GM19468 (cell line): ENCODE measurements at regions not wholly inside any gene's neighbourhood (a gene's known extent, or its start where the extent isn't known, plus 50 kb on each side); places are given as distances from the start of the nearest gene placed in this dataset.
"Not testable (repeated sequence)": the region's sequence is repeated elsewhere in the genome, so short reads cannot be mapped to it uniquely, and the experiment has no call there.

Source experiments
- ATAC-seq: cut with Tn5 transposase; IDR thresholded peaks from one replicate; pipeline ENCODE4 v1.9.1; 2021; ENCODE audit warnings: mild to moderate bottlenecking, moderate library complexity, moderate number of reproducible peaks; ENCODE audit not compliant: unreplicated experiment; ENCODE audit errors: extremely low read depth

GRCh38 chr5:50501491-50502228 is 60.6 kb upstream of the EMB start:
- peak; percentile 95 for ATAC-seq

- not testable (repeated sequence) for ATAC-seq
These were observed 72.0 kb upstream of the EMB start for GRCh38 chr5:50513028-50513457.

GRCh38 chr5:50521060-50521459 is 80.0 kb upstream of the EMB start:
- ATAC-seq = not testable (repeated sequence)

- not testable (repeated sequence) for ATAC-seq
These were observed 86.5 kb upstream of the EMB start for GRCh38 chr5:50527514-50528060.

GRCh38 chr5:50535393-50535792 is 94.3 kb upstream of the EMB start:
- no peak for ATAC-seq

GRCh38 chr5:50537534-50537933 is 96.4 kb upstream of the EMB start:
- not testable (repeated sequence) for ATAC-seq

GRCh38 chr5:50547303-50547702 is 106.2 kb upstream of the EMB start:
- ATAC-seq = no peak

- ATAC-seq = no peak
These were observed 109.2 kb upstream of the EMB start for GRCh38 chr5:50550267-50550666.

- no peak for ATAC-seq
These were observed 109.9 kb upstream of the EMB start for GRCh38 chr5:50550993-50551392.

GRCh38 chr5:50553560-50553984 is 112.5 kb upstream of the EMB start:
- no peak for ATAC-seq

- not testable (repeated sequence) for ATAC-seq
These were observed 107.8 kb upstream of the PARP8 start for GRCh38 chr5:50558640-50559039.

GRCh38 chr5:50559955-50560354 is 106.5 kb upstream of the PARP8 start:
- no peak for ATAC-seq

- no peak for ATAC-seq
These were observed 103.7 kb upstream of the PARP8 start for GRCh38 chr5:50562694-50563093.

- peak; percentile 58 for ATAC-seq
These were observed 102.4 kb upstream of the PARP8 start for GRCh38 chr5:50564079-50564478.

- ATAC-seq = no peak
These were observed 101.9 kb upstream of the PARP8 start for GRCh38 chr5:50564558-50564957.

- ATAC-seq = no peak
These were observed 92.3 kb upstream of the PARP8 start for GRCh38 chr5:50574121-50574520.

GRCh38 chr5:50575740-50576139 is 90.7 kb upstream of the PARP8 start:
- ATAC-seq = no peak

GRCh38 chr5:50576265-50576664 is 90.2 kb upstream of the PARP8 start:
- no peak for ATAC-seq

GRCh38 chr5:50576686-50577256 is 89.7 kb upstream of the PARP8 start:
- ATAC-seq = no peak

- no peak for ATAC-seq
These were observed 85.9 kb upstream of the PARP8 start for GRCh38 chr5:50580506-50580905.

GRCh38 chr5:50581845-50582244 is 84.6 kb upstream of the PARP8 start:
- not testable (repeated sequence) for ATAC-seq

- no peak for ATAC-seq
These were observed 83.7 kb upstream of the PARP8 start for GRCh38 chr5:50582699-50583098.
